ENCODE measurements at regions not wholly inside any gene's neighbourhood (a gene's known extent, or its start where the extent isn't known, plus 50 kb on each side); places are given as distances from the start of the nearest gene placed in this dataset.

- no peaks in the 10 kb centered on the region for H3K9me3 ChIP-seq
- ChIA-PET CTCF (interaction anchor here (1.1 kb wide), 1 partner anchor 24 kb away, joined by 3 read pairs; no protein-coding TSS in a partner anchor), POLR2A (no interaction called here)
- no peak overlapping the region for H3K4me3 ChIP-seq (ENCODE audit: low read depth in 2 of 2, low read length in 1 of 2)
- no peaks in the 10 kb centered on the region for H3K27me3 ChIP-seq (ENCODE audit: insufficient read depth)
- no peak overlapping the region for H3K27ac ChIP-seq (ENCODE audit: low read depth in 2 of 2, low read length in 1 of 2)
- H3K79me2 ChIP-seq (ENCODE audit: insufficient read depth), result no peaks in the 10 kb centered on the region
- H3K36me3 ChIP-seq (replicated peaks in 1 of 2; ENCODE audit: control insufficient read depth in 1 of 2, insufficient read depth in 2 of 2, low read length in 1 of 2), result no peaks in the 10 kb centered on the region
- peaks cover 0 to 6% of the 10 kb centered on the region in 2 experiments; a peak in 1 of 4 replicates for H3K4me1 ChIP-seq (ENCODE audit: control insufficient read depth in 1 of 2, insufficient read depth in 2 of 2, low read depth in 1 of 2, low read length in 1 of 2)
- WGBS (ENCODE audit: low lambda C conversion rate), result 74% methylated on average over 2 of the region's 2 CpGs
- no peaks in the 10 kb centered on the region for H3K9me2 ChIP-seq
- H3F3A ChIP-seq (replicated peaks; ENCODE audit: insufficient read depth), result no peaks in the 10 kb centered on the region
- no peak for DNase-seq
- no peak overlapping the region for H3K4me2 ChIP-seq
- TF ChIP-seq JUND (IDR thresholded peaks at IDR 0.05) (no peak), NRF1 (IDR thresholded peaks at IDR 0.05; ENCODE audit: low read depth, low read length) (no peak), EP300 (IDR thresholded peaks at IDR 0.05; ENCODE audit: borderline replicate concordance in 1 of 2, low read depth in 1 of 2, low read length in 1 of 2) (no peak), TAF1 (IDR thresholded peaks at IDR 0.05; ENCODE audit: borderline replicate concordance, low read depth, low read length) (no peak), REST (IDR thresholded peaks at IDR 0.05; ENCODE audit: low read depth, low read length) (no peak), RAD21 (IDR thresholded peaks at IDR 0.05; ENCODE audit: low read length) (no peak), CHD2 (IDR thresholded peaks at IDR 0.05; ENCODE audit: low read length, partially characterized antibody) (no peak), RFX5 (IDR thresholded peaks at IDR 0.05; ENCODE audit: low read length) (no peak)
- TF ChIP-seq, protein P1, sequence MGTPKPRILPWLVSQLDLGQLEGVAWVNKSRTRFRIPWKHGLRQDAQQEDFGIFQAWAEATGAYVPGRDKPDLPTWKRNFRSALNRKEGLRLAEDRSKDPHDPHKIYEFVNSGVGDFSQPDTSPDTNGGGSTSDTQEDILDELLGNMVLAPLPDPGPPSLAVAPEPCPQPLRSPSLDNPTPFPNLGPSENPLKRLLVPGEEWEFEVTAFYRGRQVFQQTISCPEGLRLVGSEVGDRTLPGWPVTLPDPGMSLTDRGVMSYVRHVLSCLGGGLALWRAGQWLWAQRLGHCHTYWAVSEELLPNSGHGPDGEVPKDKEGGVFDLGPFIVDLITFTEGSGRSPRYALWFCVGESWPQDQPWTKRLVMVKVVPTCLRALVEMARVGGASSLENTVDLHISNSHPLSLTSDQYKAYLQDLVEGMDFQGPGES (IDR thresholded peaks at IDR 0.05; ENCODE audit: low read depth, low read length), result no peak
- TF ChIP-seq, protein P2, sequence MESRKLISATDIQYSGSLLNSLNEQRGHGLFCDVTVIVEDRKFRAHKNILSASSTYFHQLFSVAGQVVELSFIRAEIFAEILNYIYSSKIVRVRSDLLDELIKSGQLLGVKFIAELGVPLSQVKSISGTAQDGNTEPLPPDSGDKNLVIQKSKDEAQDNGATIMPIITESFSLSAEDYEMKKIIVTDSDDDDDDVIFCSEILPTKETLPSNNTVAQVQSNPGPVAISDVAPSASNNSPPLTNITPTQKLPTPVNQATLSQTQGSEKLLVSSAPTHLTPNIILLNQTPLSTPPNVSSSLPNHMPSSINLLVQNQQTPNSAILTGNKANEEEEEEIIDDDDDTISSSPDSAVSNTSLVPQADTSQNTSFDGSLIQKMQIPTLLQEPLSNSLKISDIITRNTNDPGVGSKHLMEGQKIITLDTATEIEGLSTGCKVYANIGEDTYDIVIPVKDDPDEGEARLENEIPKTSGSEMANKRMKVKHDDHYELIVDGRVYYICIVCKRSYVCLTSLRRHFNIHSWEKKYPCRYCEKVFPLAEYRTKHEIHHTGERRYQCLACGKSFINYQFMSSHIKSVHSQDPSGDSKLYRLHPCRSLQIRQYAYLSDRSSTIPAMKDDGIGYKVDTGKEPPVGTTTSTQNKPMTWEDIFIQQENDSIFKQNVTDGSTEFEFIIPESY (IDR thresholded peaks at IDR 0.05; ENCODE audit: borderline replicate concordance, low read depth), result no peak
- no peak overlapping the region for H2AFZ ChIP-seq (ENCODE audit: low read depth)
- H4K20me1 ChIP-seq (ENCODE audit: insufficient read depth), result no peaks in the 10 kb centered on the region
- no peak overlapping the region for H3K9ac ChIP-seq
Observed at GRCh38 chr9:13009871-13010270, 235.1 kb downstream of the LURAP1L start.
